ENCODE measurements at regions not wholly inside any gene's neighbourhood (a gene's known extent, or its start where the extent isn't known, plus 50 kb on each side); places are given as distances from the start of the nearest gene placed in this dataset.

DNA sequence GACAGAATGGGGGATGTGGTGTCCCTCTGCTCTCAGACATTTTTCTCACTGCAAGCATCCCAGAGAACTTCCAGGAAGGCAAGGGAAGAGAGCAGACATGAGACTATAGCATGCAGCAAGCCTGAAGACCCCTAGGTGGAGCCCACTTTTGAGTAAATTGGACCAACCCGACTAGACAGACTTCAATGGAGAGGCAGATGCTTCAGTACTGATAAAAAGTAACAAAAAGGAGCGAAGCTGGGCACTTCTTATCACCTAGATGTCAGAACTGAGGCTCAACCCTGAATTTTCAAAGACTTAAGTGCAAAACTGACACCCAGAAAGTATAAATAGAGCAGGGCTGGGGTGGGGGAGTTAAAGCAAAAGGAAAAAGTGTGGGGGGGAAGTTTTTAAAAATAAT lies 130.8 kb downstream of the PMP22 start:
- ATAC-seq (ENCODE audit: low read depth), result no peak
- no peak overlapping the region for H3K27ac ChIP-seq (ENCODE audit: poor library complexity, severe bottlenecking)
- no peaks in the 10 kb centered on the region for H3K9me3 ChIP-seq (ENCODE audit: severe bottlenecking)
- H3K4me3 ChIP-seq (ENCODE audit: severe bottlenecking), result no peak overlapping the region
- H3K36me3 ChIP-seq (ENCODE audit: low read depth), result no peaks in the 10 kb centered on the region
- no peak for DNase-seq (ENCODE audit: low spot score)
- TF ChIP-seq, protein P1, sequence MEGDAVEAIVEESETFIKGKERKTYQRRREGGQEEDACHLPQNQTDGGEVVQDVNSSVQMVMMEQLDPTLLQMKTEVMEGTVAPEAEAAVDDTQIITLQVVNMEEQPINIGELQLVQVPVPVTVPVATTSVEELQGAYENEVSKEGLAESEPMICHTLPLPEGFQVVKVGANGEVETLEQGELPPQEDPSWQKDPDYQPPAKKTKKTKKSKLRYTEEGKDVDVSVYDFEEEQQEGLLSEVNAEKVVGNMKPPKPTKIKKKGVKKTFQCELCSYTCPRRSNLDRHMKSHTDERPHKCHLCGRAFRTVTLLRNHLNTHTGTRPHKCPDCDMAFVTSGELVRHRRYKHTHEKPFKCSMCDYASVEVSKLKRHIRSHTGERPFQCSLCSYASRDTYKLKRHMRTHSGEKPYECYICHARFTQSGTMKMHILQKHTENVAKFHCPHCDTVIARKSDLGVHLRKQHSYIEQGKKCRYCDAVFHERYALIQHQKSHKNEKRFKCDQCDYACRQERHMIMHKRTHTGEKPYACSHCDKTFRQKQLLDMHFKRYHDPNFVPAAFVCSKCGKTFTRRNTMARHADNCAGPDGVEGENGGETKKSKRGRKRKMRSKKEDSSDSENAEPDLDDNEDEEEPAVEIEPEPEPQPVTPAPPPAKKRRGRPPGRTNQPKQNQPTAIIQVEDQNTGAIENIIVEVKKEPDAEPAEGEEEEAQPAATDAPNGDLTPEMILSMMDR (IDR thresholded peaks at IDR 0.05; ENCODE audit: poor library complexity, severe bottlenecking), result no peak
- H3K27me3 ChIP-seq (ENCODE audit: insufficient read depth, poor library complexity, severe bottlenecking), result no peaks in the 10 kb centered on the region
- H3K4me1 ChIP-seq (ENCODE audit: insufficient read depth, poor library complexity, severe bottlenecking), result no peaks in the 10 kb centered on the region

DNA sequence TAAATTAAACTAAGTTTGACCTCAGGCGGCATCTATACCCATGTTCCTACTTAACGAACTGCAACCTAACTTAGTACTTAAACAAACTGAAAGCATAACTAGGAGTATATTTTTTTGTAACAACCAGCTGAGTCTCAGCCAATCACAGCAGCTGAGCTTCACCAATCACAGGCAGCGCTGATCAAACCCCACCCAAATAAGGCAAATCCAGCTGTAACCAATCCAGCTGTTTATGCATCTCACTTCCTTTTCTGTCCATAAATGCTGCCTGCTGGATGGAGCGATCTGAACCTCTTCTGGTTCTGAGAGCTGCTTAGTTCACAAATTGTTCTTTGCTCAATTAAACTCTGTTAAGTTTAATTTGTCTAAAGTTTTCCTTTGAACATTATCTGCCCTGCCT lies 131.3 kb downstream of the PMP22 start:
- no peaks in the 10 kb centered on the region for H3K27me3 ChIP-seq (ENCODE audit: insufficient read depth, poor library complexity, severe bottlenecking)
- H3K27ac ChIP-seq (ENCODE audit: poor library complexity, severe bottlenecking), result no peak overlapping the region
- TF ChIP-seq, protein P1 (IDR thresholded peaks at IDR 0.05; ENCODE audit: poor library complexity, severe bottlenecking), result no peak
- no peaks in the 10 kb centered on the region for H3K9me3 ChIP-seq (ENCODE audit: severe bottlenecking)
- DNase-seq (ENCODE audit: low spot score) (no peak), ATAC-seq (ENCODE audit: low read depth) (no peak)
- no peaks in the 10 kb centered on the region for H3K36me3 ChIP-seq (ENCODE audit: low read depth)
- H3K4me3 ChIP-seq (ENCODE audit: severe bottlenecking), result no peak overlapping the region
- no peaks in the 10 kb centered on the region for H3K4me1 ChIP-seq (ENCODE audit: insufficient read depth, poor library complexity, severe bottlenecking)

DNA sequence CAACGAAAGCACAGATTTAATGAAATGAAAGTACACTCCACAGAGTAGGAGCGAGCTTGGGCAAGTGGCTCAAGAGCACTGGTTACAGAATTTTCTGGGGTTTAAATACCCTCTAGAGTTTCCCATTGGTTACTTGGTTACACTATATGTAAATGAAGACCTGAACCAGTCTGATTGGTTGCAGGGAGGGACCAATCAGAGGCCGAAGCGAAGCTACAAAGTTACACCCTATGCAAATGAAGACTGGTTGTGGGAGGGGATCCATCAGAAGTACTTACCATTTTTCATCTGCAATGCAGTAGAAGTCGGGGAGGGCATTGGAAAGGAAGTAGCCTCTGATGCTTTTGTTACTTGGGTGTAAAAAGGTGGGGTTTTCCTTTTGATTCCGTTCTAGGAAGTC lies 132.0 kb downstream of the PMP22 start:
- no peaks in the 10 kb centered on the region for H3K9me3 ChIP-seq (ENCODE audit: severe bottlenecking)

DNA sequence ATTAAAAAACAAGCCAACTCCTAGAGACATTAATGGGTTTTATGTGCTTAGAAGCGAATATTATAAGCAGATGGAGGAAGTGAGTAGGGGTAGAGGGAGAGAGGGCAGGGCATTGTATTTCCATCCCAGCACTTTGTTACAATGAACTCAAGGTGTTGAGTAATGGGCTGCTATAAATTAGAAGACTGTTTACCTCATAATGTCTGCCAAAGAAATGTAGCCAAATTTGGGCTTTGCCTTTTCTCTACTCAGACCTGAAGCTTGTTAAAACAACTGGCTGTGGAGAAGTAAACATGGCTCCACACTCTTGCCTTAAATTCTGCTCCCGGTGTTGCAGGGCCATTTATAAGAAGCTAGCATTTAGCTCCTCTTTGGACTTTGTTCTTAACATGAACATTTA lies 134.7 kb downstream of the PMP22 start:
- Histone ChIP-seq H3K27me3 (ENCODE audit: insufficient read depth, poor library complexity, severe bottlenecking) (no peaks in the 10 kb centered on the region), H3K4me1 (ENCODE audit: insufficient read depth, poor library complexity, severe bottlenecking) (no peaks in the 10 kb centered on the region), H3K4me3 (ENCODE audit: severe bottlenecking) (no peak overlapping the region), H3K9me3 (ENCODE audit: severe bottlenecking) (no peaks in the 10 kb centered on the region), H3K27ac (ENCODE audit: poor library complexity, severe bottlenecking) (no peak overlapping the region), H3K36me3 (ENCODE audit: low read depth) (no peaks in the 10 kb centered on the region)
- ATAC-seq (ENCODE audit: low read depth) (no peak), DNase-seq (ENCODE audit: low spot score) (no peak)
- TF ChIP-seq, protein P1 (IDR thresholded peaks at IDR 0.05; ENCODE audit: poor library complexity, severe bottlenecking), result no peak

More for the DNA sequence above, 132.0 kb downstream of the PMP22 start:
- ATAC-seq (ENCODE audit: low read depth) (no peak), DNase-seq (ENCODE audit: low spot score) (no peak)
- Histone ChIP-seq H3K27ac (ENCODE audit: poor library complexity, severe bottlenecking) (no peak overlapping the region), H3K27me3 (ENCODE audit: insufficient read depth, poor library complexity, severe bottlenecking) (no peaks in the 10 kb centered on the region), H3K36me3 (ENCODE audit: low read depth) (no peaks in the 10 kb centered on the region), H3K4me3 (ENCODE audit: severe bottlenecking) (no peak overlapping the region), H3K4me1 (ENCODE audit: insufficient read depth, poor library complexity, severe bottlenecking) (no peaks in the 10 kb centered on the region)
- TF ChIP-seq, protein P1 (IDR thresholded peaks at IDR 0.05; ENCODE audit: poor library complexity, severe bottlenecking), result no peak

DNA sequence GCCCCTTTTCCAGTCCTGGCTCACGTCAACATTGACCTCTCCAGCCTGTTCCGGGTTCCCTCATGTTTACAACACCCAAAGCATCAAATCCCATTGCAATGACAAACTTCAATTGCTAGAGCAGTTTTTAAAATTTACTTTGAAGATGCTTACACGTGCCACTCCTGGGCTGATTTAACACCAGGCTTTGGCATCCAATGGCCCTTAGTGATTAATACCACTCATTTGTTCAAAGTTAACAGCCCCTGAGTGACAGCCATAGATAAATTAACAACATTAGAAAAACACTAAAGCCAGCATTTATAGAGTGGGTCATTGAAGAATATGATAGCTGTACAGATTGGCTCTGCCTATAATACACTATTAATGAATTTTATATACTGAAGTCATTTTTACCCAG lies 135.1 kb downstream of the PMP22 start:
- ATAC-seq (ENCODE audit: low read depth) (no peak), DNase-seq (ENCODE audit: low spot score) (no peak)
- H3K27me3 ChIP-seq (ENCODE audit: insufficient read depth, poor library complexity, severe bottlenecking), result no peaks in the 10 kb centered on the region
- H3K4me3 ChIP-seq (ENCODE audit: severe bottlenecking), result no peak overlapping the region
- no peaks in the 10 kb centered on the region for H3K9me3 ChIP-seq (ENCODE audit: severe bottlenecking)
- H3K36me3 ChIP-seq (ENCODE audit: low read depth), result no peaks in the 10 kb centered on the region
- H3K27ac ChIP-seq (ENCODE audit: poor library complexity, severe bottlenecking), result no peak overlapping the region
- TF ChIP-seq, protein P1 (IDR thresholded peaks at IDR 0.05; ENCODE audit: poor library complexity, severe bottlenecking), result no peak
- no peaks in the 10 kb centered on the region for H3K4me1 ChIP-seq (ENCODE audit: insufficient read depth, poor library complexity, severe bottlenecking)

All from RWPE2 (cell line).